HL-60 (cell line): ENCODE measurements at regions not wholly inside any gene's neighbourhood (a gene's known extent, or its start where the extent isn't known, plus 50 kb on each side); places are given as distances from the start of the nearest gene placed in this dataset.

Experiments
- DNase-seq, 2 experiments: peaks; one replicate each; pipeline ENCODE4 v3.0.0-alpha.2; 2010 to 2020; ENCODE audit warnings: low read depth in 1 of 2, low spot score in 1 of 2
- H3K27ac ChIP-seq: fragments of 250-450 bp; sonication (Bioruptor Pico); replicated peaks from 2 replicates; pipeline ENCODE4 v1.5.1; 2020; ENCODE audit warnings: mild to moderate bottlenecking, moderate library complexity
- H3K27me3 ChIP-seq: fragments of 250-450 bp; sonication (Bioruptor Pico); 2 replicates; pipeline ENCODE4 v1.5.1; 2021; ENCODE audit warnings: mild to moderate bottlenecking, moderate library complexity; ENCODE audit not compliant: insufficient read depth, poor library complexity, severe bottlenecking
- H3K4me3 ChIP-seq: replicated peaks from 2 replicates; pipeline ENCODE4 v1.5.1; 2011; ENCODE audit warnings: mild to moderate bottlenecking, control low read depth, low read length; ENCODE audit not compliant: insufficient read depth
- CTCF ChIP-seq: IDR thresholded peaks from one replicate; pipeline ENCODE4 v1.5.1; 2011; ENCODE audit warnings: low read length, control low read depth, inconsistent platforms; ENCODE audit not compliant: insufficient read depth
- GABPA ChIP-seq: IDR thresholded peaks from 2 replicates; pipeline ENCODE4 v1.6.1; 2012; ENCODE audit warnings: low read depth
- POLR2AphosphoS5 ChIP-seq: IDR thresholded peaks from 2 replicates; pipeline ENCODE4 v1.6.1; 2012; ENCODE audit warnings: low read depth
- REST ChIP-seq: IDR thresholded peaks from 2 replicates; pipeline ENCODE4 v1.6.1; 2012; ENCODE audit warnings: low read depth; ENCODE audit not compliant: insufficient replicate concordance
- SPI1 ChIP-seq: IDR thresholded peaks from 2 replicates; pipeline ENCODE4 v1.6.1; 2012; ENCODE audit warnings: low read depth, mild to moderate bottlenecking, borderline replicate concordance

- Histone ChIP-seq H3K27ac (no peak overlapping the region), H3K4me3 (no peak overlapping the region), H3K27me3 (peaks cover 4% of the 10 kb centered on the region)
- no peak for DNase-seq
- TF ChIP-seq CTCF (no peak), REST (no peak), GABPA (no peak), SPI1 (no peak), POLR2AphosphoS5 (peak; percentile 10; the same call in 1 of the 2 replicates)
Observed at GRCh38 chr10:124226271-124227054, 133.1 kb upstream of the CHST15 start.

GRCh38 chr10:124225467-124226270 lies 132.3 kb upstream of the CHST15 start:
- Histone ChIP-seq H3K4me3 (no peak overlapping the region), H3K27me3 (peaks cover 6% of the 10 kb centered on the region), H3K27ac (no peak overlapping the region)
- TF ChIP-seq POLR2AphosphoS5 (peak; percentile 37), SPI1 (no peak)
- DNase-seq: no peak

- Histone ChIP-seq H3K27me3 (peaks cover 6% of the 10 kb centered on the region), H3K27ac (no peak overlapping the region), H3K4me3 (no peak overlapping the region)
- TF ChIP-seq GABPA (no peak), POLR2AphosphoS5 (no peak), REST (no peak), CTCF (no peak), SPI1 (no peak)
- no peak for DNase-seq
Observed at GRCh38 chr10:124225029-124225466, 131.7 kb upstream of the CHST15 start.
